ENCODE measurements at regions not wholly inside any gene's neighbourhood (a gene's known extent, or its start where the extent isn't known, plus 50 kb on each side); places are given as distances from the start of the nearest gene placed in this dataset.

DNA sequence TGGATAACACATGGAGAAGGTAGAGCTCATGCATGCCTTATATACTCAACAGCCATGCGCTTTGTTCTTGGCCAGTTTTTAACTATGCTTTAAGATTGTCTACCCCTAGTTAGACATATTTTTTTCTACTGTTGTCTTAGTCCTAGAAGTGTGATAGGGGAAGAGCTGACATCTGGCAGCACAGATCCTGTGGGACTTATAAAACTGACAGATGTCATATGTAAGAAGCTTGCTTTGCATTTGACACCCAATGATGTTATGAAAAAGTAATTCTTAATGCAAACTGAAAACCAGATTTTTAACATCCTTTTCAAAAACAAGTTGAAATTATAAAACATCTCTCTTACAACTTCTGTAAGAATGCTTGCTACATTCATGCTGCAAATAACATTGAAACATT lies 715.9 kb upstream of the LRRN3 start (continued):
- TF ChIP-seq RBBP5 (conservative IDR thresholded peaks at IDR 0.05) (no peak), HDAC6 (IDR thresholded peaks at IDR 0.05; ENCODE audit: unreplicated experiment) (no peak), MEF2A (IDR thresholded peaks at IDR 0.05; ENCODE audit: insufficient read depth, low read depth, low read length) (no peak), MEF2B (IDR thresholded peaks at IDR 0.05; ENCODE audit: partially characterized antibody, poor library complexity, severe bottlenecking) (no peak), BCL3 (IDR thresholded peaks at IDR 0.05; ENCODE audit: borderline replicate concordance, insufficient read depth, low read depth, low read length, poor library complexity, severe bottlenecking) (no peak), TCF7 (IDR thresholded peaks at IDR 0.05; ENCODE audit: borderline replicate concordance) (no peak), MLLT1 (IDR thresholded peaks at IDR 0.05) (no peak)

- SMC1A ChIA-PET (ENCODE audit: uncharacterized antibody, unreplicated experiment), result no interaction called here
- BruUV-seq (replicated peaks), result no TSS peak
- H4K20me1 ChIP-seq (ENCODE audit: control insufficient read depth, insufficient read depth), result no peaks in the 10 kb centered on the region
- intact Hi-C loops (cut with micrococcal nuclease; ENCODE audit: unreplicated experiment), result no loop called here
- TF ChIP-seq ATF7 (IDR thresholded peaks at IDR 0.05; ENCODE audit: low read depth) (no peak), POU2F2 (IDR thresholded peaks at IDR 0.05; ENCODE audit: borderline replicate concordance, low read depth, low read length) (no peak), POLR2AphosphoS5 (IDR thresholded peaks at IDR 0.05; ENCODE audit: low read length) (no peak)
- ATAC-seq (no peak), DNase-seq (ENCODE audit: low read depth, low spot score) (no peak), FAIRE-seq (no peak)
- WGBS (ENCODE audit: insufficient coverage, insufficient replicate concordance, low lambda C conversion rate, missing lambda C conversion rate), result 29% methylated on average over 6 of the region's 6 CpGs
- H3K4me1 ChIP-seq (ENCODE audit: control insufficient read depth, insufficient read depth, low read length), result no peaks in the 10 kb centered on the region
- H3K9me3 ChIP-seq (replicated peaks; ENCODE audit: control insufficient read depth, insufficient read depth, low read length), result no peaks in the 10 kb centered on the region
- CTCF ChIA-PET, result no interaction called here
- no peak overlapping the region for H3K4me3 ChIP-seq
- no peak overlapping the region for H3K27ac ChIP-seq (ENCODE audit: control insufficient read depth, insufficient read depth)
- no peaks in the 10 kb centered on the region for H3K79me2 ChIP-seq (ENCODE audit: control insufficient read depth, insufficient read depth, low read length)
- no peaks in the 10 kb centered on the region for H3K27me3 ChIP-seq (replicated peaks in 1 of 2; ENCODE audit: control insufficient read depth in 2 of 2, insufficient read depth in 2 of 2, low read length in 1 of 2)
- POLR2A ChIA-PET, result no interaction called here
- in situ Hi-C loops (cut with MboI), result no loop called here
- no peak overlapping the region for H2AFZ ChIP-seq (ENCODE audit: control insufficient read depth, low read depth, low read length)
- no peak overlapping the region for H3K4me2 ChIP-seq (ENCODE audit: control insufficient read depth, insufficient read depth)
- H3K9ac ChIP-seq (ENCODE audit: control insufficient read depth, insufficient read depth, low read length), result no peak overlapping the region
- RAD21 ChIA-PET (ENCODE audit: unreplicated experiment), result no interaction called here
- no peaks in the 10 kb centered on the region for H3K36me3 ChIP-seq (ENCODE audit: control insufficient read depth in 2 of 2, insufficient read depth in 2 of 2, low read length in 1 of 2)
Observed at GRCh38 chr7:110382736-110383135, 708.2 kb upstream of the LRRN3 start.
